ENCODE measurements at regions not wholly inside any gene's neighbourhood (a gene's known extent, or its start where the extent isn't known, plus 50 kb on each side); places are given as distances from the start of the nearest gene placed in this dataset.

DNA sequence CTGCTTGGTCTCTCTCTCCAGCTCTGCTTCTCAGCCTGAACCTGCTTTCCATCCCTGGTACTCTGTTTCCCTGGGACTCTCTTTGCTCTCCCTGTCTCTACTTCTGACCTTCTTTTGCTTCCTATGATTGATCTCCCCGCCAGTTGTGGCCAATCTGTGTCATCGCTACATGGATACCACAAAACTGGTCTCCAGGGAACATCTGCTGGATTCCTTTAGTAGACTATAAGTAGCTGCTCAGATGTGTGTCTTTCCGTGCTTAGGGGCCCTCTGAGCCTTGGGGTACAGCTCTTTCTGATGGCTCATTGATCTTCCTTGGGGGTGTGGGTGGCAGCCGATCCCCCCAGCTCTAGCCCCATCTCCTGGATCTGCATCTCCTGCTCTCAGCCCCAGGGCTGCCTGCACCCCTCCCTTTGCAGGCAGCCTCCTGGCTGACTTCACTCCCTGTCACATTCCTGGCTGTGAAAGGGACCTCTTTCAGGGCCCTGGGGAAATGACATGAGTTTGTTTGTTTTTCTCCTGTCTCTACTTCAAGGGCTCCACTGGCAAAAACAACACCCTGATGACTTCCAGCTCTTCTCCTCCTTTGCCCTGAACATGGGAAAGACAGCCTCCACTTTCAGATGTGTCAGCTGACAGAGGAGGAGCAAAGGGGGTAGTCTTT lies 333.7 kb downstream of the CYP26B1 start:
- H3K4me1 ChIP-seq (replicated peaks in 1 of 4; ENCODE audit: control insufficient read depth in 3 of 4, insufficient read depth in 4 of 4, low read length in 3 of 4), result no peaks in the 10 kb centered on the region
- TF ChIP-seq JUND (IDR thresholded peaks at IDR 0.05; ENCODE audit: low read length), result no peak

More for the DNA sequence above, 333.7 kb downstream of the CYP26B1 start:
- H3K4me3 ChIP-seq (ENCODE audit: extremely low read depth in 1 of 4, insufficient read depth in 2 of 4, low read depth in 3 of 4, low read length in 4 of 4), result no peak overlapping the region
- H2BK120ac ChIP-seq (replicated peaks; ENCODE audit: low read depth, low read length), result no peak overlapping the region
- H3K4ac ChIP-seq (replicated peaks; ENCODE audit: insufficient read length, low read depth, low read length), result no peak overlapping the region
- H3K56ac ChIP-seq (replicated peaks; ENCODE audit: insufficient read length, low read depth, low read length), result no peak overlapping the region
- H3K18ac ChIP-seq (ENCODE audit: extremely low read depth, low read length), result no peak overlapping the region
- no peaks in the 10 kb centered on the region for H3K79me1 ChIP-seq (ENCODE audit: low read depth, low read length)
- H2AFZ ChIP-seq (ENCODE audit: low read length), result no peak overlapping the region
- no peaks in the 10 kb centered on the region for H4K20me1 ChIP-seq (replicated peaks in 1 of 2; ENCODE audit: control insufficient read depth in 1 of 2, insufficient read depth in 2 of 2, low read length in 2 of 2)
- ChIA-PET POLR2A (ENCODE audit: partially characterized antibody) (no interaction called here), CTCF (ENCODE audit: partially characterized antibody) (interaction anchor here (0.7 to 2.7 kb wide), 6 partner anchors 10 to 68 kb away, joined by 3 to 16 read pairs (median 4); no protein-coding TSS in a partner anchor)
- no peak overlapping the region for H2BK20ac ChIP-seq (ENCODE audit: low read length)
- no peak overlapping the region for H2BK15ac ChIP-seq (ENCODE audit: low read length)
- no peaks in the 10 kb centered on the region for H3K27me3 ChIP-seq (replicated peaks in 1 of 4; ENCODE audit: control insufficient read depth in 3 of 4, extremely low read depth in 1 of 4, insufficient read depth in 3 of 4, low read length in 3 of 4)
- no peak overlapping the region for H4K8ac ChIP-seq (ENCODE audit: extremely low read depth, insufficient read depth, low read length)
- no peak overlapping the region for H2AK5ac ChIP-seq (ENCODE audit: low read depth, low read length)
- H3K23ac ChIP-seq (ENCODE audit: insufficient read length), result no peak overlapping the region
- no peak overlapping the region for H4K91ac ChIP-seq (replicated peaks; ENCODE audit: insufficient read length, low read length)
- no peak overlapping the region for H3K9ac ChIP-seq (replicated peaks in 1 of 4; ENCODE audit: extremely low read depth in 1 of 4, low read depth in 3 of 4, low read length in 3 of 4)
- H4K5ac ChIP-seq (ENCODE audit: insufficient read length, low read depth, low read length), result no peak overlapping the region
- no peaks in the 10 kb centered on the region for H3K9me3 ChIP-seq (ENCODE audit: insufficient read depth in 2 of 2, low read depth in 1 of 2, low read length in 1 of 2)
- no peaks in the 10 kb centered on the region for H3K36me3 ChIP-seq (ENCODE audit: control insufficient read depth in 2 of 4, insufficient read depth in 4 of 4, low read length in 3 of 4)
- no peak for FAIRE-seq
- H3K14ac ChIP-seq (ENCODE audit: insufficient read length), result no peak overlapping the region
- WGBS, 2 experiments (ENCODE audit: extremely low coverage in 1 of 2, insufficient coverage in 1 of 2, insufficient read length in 1 of 2, insufficient replicate concordance in 2 of 2, low coverage in 1 of 2, low lambda C conversion rate in 2 of 2, missing lambda C conversion rate in 1 of 2), result 94% methylated on average over 4 of the region's 4 CpGs; no CpG with 5 or more reads in 1 of the 2 experiments
- H3K27ac ChIP-seq (ENCODE audit: low read depth, low read length), result no peak overlapping the region
- H3K79me2 ChIP-seq (ENCODE audit: control insufficient read depth in 1 of 2, insufficient read depth in 2 of 2, low read length in 2 of 2), result no peaks in the 10 kb centered on the region
- H2BK5ac ChIP-seq (ENCODE audit: low read depth, low read length), result no peak overlapping the region
- H3K4me2 ChIP-seq (ENCODE audit: insufficient read depth in 1 of 2, low read depth in 2 of 2, low read length in 2 of 2), result no peak overlapping the region
- DNase-seq (ENCODE audit: low read depth in 1 of 2, low spot score in 2 of 2), result no peak
- H3K23me2 ChIP-seq (ENCODE audit: low read depth, low read length), result no peaks in the 10 kb centered on the region
- no peak overlapping the region for H2BK12ac ChIP-seq (ENCODE audit: low read depth, low read length)
